Thoracic aorta (tissue), 2 donors: ENCODE measurements at regions not wholly inside any gene's neighbourhood (a gene's known extent, or its start where the extent isn't known, plus 50 kb on each side); places are given as distances from the start of the nearest gene placed in this dataset.

ENCODE experiments used
- ATAC-seq: fragments of 150-250 bp; one replicate; pipeline ENCODE4 v1.8.0; 2017; ENCODE audit warnings: low read depth; ENCODE audit not compliant: insufficient number of reproducible peaks, low FRiP score
- DNase-seq: peaks from one replicate; pipeline ENCODE4 v3.0.0-alpha.2; 2020; ENCODE audit warnings: low spot score
- H3K27ac ChIP-seq, 2 donors: fragments of 200-600 bp; sonication (generic); 1 replicate in 1 of 2; 2 replicates in 1 of 2; pipeline ENCODE4 v1.5.1; 2016; ENCODE audit warnings: mild to moderate bottlenecking in 2 of 2, moderate library complexity in 2 of 2
- H3K27me3 ChIP-seq: fragments of 200-600 bp; sonication (generic); replicated peaks from 2 replicates; pipeline ENCODE4 v1.6.0; 2016; ENCODE audit warnings: mild to moderate bottlenecking; ENCODE audit not compliant: insufficient read depth
- H3K36me3 ChIP-seq: fragments of 200-600 bp; sonication (generic); one replicate; pipeline ENCODE4 v1.5.1; 2016
- H3K4me1 ChIP-seq, 2 donors: fragments of 200-600 bp; sonication (generic); 1 replicate in 1 of 2; 2 replicates in 1 of 2; pipeline versions ENCODE4 v1.5.1 to v1.6.0; 2016; ENCODE audit warnings: low read depth in 2 of 2, mild to moderate bottlenecking in 1 of 2; ENCODE audit not compliant: control insufficient read depth in 1 of 2
- H3K4me3 ChIP-seq: fragments of 200-600 bp; sonication (generic); 2 replicates; pipeline ENCODE4 v1.5.1; 2016; ENCODE audit warnings: mild to moderate bottlenecking
- H3K9me3 ChIP-seq: fragments of 200-600 bp; sonication (generic); 2 replicates; pipeline ENCODE4 v1.5.1; 2016
- CTCF ChIP-seq: fragments of 200-600 bp; sonication (generic); IDR thresholded peaks from one replicate; pipeline ENCODE4 v1.5.1; 2019; ENCODE audit warnings: antibody characterized with exemption

GRCh38 chr5:23400951-23401350 lies 106.5 kb upstream of the PRDM9 start:
- Histone ChIP-seq H3K9me3 (no peaks in the 10 kb centered on the region), H3K36me3 (no peaks in the 10 kb centered on the region), H3K4me1 (no peaks in the 10 kb centered on the region), H3K27ac (no peak overlapping the region), H3K4me3 (no peak overlapping the region), H3K27me3 (no peaks in the 10 kb centered on the region)
- ATAC-seq (no peak), DNase-seq (no peak)
- no peak for TF ChIP-seq CTCF

- no peaks in the 10 kb centered on the region for H3K4me1 ChIP-seq
- DNase-seq: no peak
- no peak overlapping the region for H3K4me3 ChIP-seq
- H3K9me3 ChIP-seq: no peaks in the 10 kb centered on the region
- H3K36me3 ChIP-seq: no peaks in the 10 kb centered on the region
- ATAC-seq: no peak
- H3K27me3 ChIP-seq: no peaks in the 10 kb centered on the region
- no peak for TF ChIP-seq CTCF
- H3K27ac ChIP-seq: no peak overlapping the region
These were observed 111.1 kb upstream of the PRDM9 start for GRCh38 chr5:23396346-23396745.

GRCh38 chr5:23389291-23390101 lies 117.9 kb upstream of the PRDM9 start:
- ATAC-seq (no peak), DNase-seq (no peak)
- Histone ChIP-seq H3K36me3 (no peaks in the 10 kb centered on the region), H3K27me3 (no peaks in the 10 kb centered on the region), H3K4me1 (no peaks in the 10 kb centered on the region), H3K9me3 (no peaks in the 10 kb centered on the region), H3K27ac (no peak overlapping the region), H3K4me3 (no peak overlapping the region)
- no peak for TF ChIP-seq CTCF

- no peaks in the 10 kb centered on the region for H3K27me3 ChIP-seq
- TF ChIP-seq CTCF: no peak
- H3K36me3 ChIP-seq: no peaks in the 10 kb centered on the region
- H3K4me1 ChIP-seq: no peaks in the 10 kb centered on the region
- no peak overlapping the region for H3K4me3 ChIP-seq
- ATAC-seq (no peak), DNase-seq (no peak)
- no peak overlapping the region for H3K27ac ChIP-seq
- H3K9me3 ChIP-seq: peaks cover 3% of the 10 kb centered on the region
These were observed 122.4 kb upstream of the PRDM9 start for GRCh38 chr5:23385036-23385435.

- no peak for TF ChIP-seq CTCF
- Histone ChIP-seq H3K4me1 (no peaks in the 10 kb centered on the region), H3K9me3 (no peaks in the 10 kb centered on the region), H3K4me3 (no peak overlapping the region), H3K27ac (no peak overlapping the region), H3K36me3 (no peaks in the 10 kb centered on the region), H3K27me3 (no peaks in the 10 kb centered on the region)
- no peak for DNase-seq
- ATAC-seq: no peak
These were observed 135.2 kb upstream of the PRDM9 start for GRCh38 chr5:23372177-23372576.
